Astrocyte of the cerebellum (primary cell): ENCODE measurements at regions not wholly inside any gene's neighbourhood (a gene's known extent, or its start where the extent isn't known, plus 50 kb on each side); places are given as distances from the start of the nearest gene placed in this dataset.

Experiments
- DNase-seq: peaks from one replicate; pipeline ENCODE4 v3.0.0-alpha.2; 2011; ENCODE audit warnings: low read depth
- H3K4me3 ChIP-seq: 2 replicates; pipeline ENCODE4 v1.5.1; 2011; ENCODE audit warnings: mild to moderate bottlenecking, low read depth, low read length, moderate library complexity
- in situ Hi-C: cut with HindIII; loops from 2 replicates; pipeline ENCODE4 v1.10.0; 2017; ENCODE audit warnings: low sequenced_read_pairs
- TF ChIP-seq, protein P1 (sequence below): IDR thresholded peaks from 2 replicates; pipeline ENCODE4 v1.5.1; 2012; ENCODE audit warnings: low read length, low read depth, moderate library complexity, mild to moderate bottlenecking; ENCODE audit errors: missing control alignments

DNA sequence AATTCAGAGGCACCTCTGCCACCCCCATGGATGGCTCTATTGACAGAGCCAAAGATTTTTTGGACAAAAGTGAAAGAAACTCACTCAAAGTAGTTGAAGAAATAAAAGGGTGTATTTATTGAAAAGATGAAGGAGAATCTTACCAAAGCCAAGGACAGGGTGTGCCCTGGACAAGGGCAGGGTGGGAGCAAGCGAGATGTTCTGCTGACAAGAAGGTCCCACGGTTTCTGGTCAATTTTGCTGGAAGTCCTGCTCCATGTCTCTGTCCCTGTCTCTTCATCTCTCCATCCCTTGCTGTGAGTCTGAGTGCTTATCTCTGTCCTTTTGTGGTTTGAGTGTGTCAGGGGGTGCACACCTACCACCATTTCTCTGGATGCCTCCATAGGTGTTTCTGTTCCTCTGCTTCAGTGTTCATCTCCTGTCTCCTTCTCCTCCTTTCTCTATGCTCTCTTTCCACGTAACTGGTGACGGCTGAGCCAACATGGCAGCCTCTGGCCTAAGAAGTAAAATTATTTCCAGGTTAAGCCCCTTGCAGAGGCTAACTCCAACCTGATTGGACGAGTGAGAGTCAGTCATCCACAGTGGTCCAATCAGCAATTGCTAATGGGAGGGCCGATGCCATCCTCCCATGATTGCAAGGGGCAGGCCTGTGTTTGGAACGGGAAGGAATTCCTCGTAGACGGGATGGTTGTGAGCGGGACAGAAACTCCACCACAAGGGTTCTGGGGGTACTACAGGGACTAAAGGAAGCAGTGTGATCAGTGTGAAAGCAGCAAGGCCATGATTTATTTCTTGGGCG is 502.1 kb upstream of the CDH4 start:
- DNase-seq = no peak
- in situ Hi-C loops = no loop called here
- TF ChIP-seq, protein P1, sequence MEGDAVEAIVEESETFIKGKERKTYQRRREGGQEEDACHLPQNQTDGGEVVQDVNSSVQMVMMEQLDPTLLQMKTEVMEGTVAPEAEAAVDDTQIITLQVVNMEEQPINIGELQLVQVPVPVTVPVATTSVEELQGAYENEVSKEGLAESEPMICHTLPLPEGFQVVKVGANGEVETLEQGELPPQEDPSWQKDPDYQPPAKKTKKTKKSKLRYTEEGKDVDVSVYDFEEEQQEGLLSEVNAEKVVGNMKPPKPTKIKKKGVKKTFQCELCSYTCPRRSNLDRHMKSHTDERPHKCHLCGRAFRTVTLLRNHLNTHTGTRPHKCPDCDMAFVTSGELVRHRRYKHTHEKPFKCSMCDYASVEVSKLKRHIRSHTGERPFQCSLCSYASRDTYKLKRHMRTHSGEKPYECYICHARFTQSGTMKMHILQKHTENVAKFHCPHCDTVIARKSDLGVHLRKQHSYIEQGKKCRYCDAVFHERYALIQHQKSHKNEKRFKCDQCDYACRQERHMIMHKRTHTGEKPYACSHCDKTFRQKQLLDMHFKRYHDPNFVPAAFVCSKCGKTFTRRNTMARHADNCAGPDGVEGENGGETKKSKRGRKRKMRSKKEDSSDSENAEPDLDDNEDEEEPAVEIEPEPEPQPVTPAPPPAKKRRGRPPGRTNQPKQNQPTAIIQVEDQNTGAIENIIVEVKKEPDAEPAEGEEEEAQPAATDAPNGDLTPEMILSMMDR = no peak
- H3K4me3 ChIP-seq = no peak overlapping the region

DNA sequence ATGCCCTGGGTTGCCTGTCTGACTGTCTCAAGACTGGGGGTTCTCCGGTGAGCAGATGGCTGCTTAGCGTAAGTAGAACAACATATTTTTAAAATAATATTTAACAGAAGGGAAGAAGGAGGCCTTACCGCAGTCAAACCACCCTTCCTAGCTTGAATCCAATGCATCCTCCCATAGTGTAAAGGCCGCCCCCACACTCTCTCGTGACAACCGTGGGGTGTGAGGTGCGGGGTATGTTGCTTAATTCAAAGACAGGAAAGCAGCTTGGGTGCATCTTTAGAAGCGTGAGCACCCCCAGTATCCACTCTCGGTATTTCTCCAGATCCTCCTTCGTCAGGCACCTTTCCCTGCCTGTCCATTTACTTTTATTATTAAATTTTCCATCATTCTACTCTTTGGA is 501.2 kb upstream of the CDH4 start:
- TF ChIP-seq, protein P1 = no peak
- no peak for DNase-seq
- in situ Hi-C loops = no loop called here
- H3K4me3 ChIP-seq = no peak overlapping the region

DNA sequence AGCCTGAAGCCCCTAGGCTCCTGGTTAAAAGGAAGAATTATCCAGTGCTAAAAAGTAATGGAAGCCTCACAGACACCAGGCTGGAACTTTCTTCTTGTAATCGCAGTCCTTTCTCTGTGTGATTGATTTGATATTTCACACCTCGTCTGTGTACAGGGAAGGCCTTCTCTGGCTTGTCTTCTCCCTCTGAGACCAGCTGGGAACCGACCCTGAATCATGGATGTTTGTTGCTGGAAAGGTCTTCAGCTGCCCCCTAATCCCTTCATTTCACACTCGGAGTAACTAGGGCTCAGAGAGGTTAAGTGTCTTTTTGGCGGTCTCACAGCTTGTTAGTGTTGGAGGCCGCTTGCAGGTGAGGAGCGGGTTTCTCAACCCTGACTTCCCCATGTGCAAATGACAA is 500.2 kb upstream of the CDH4 start:
- in situ Hi-C loops = no loop called here
- H3K4me3 ChIP-seq = no peak overlapping the region
- DNase-seq = no peak
- TF ChIP-seq, protein P1 = no peak

DNA sequence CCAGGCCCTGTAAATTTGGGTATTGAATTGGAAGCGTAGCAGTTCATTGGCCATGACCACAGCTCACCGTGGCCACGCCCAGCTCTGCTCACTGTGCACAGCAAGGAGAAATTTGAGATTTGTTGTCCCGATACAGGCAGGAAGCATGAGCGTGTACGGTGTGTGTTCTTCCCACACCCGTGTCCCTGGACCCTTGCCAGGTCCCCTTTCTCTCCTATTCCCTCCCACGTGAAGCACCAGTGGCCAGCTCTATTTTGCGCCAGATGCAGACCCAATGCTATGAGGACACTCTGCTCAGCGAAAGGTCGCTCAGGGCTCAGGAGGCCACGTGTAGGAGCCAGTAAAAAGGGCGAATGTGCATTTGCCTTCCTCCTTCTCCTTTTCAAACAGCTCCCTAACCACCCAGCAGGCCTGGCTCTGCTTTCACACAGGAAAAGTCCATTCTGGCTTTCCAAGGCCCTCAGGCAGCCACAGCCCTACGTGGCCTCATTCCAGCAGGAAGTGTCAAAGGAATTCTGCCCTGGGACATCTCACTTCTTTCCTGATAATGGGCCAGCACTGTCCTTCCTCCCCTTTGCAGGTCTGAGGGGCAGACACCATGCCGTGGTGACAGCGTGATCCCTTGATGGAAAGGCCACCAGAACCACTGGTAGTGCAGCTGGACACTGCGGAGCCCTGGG is 499.2 kb upstream of the CDH4 start:
- no peak overlapping the region for H3K4me3 ChIP-seq
- in situ Hi-C loops = no loop called here
- DNase-seq = no peak
- TF ChIP-seq, protein P1 = no peak

DNA sequence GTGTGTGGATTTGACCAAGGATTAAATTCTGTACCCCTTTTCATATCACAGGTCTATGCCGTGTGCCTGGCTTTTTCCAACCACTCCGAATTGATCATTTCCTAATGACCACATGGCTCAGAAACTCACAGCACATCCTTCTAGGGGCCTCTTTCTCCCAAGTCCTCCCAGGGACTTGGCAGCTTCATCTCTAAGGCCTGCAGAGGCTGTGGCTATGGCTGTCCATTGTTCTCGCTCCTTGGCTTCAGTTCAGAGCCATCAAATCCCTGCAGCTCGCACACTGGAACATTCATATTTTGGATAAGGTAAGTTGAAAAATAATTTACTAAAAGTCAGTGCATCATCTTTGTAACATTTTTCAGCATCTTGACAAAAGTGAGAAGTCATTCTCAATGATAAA is 497.2 kb upstream of the CDH4 start:
- no peak for DNase-seq
- TF ChIP-seq, protein P1 = no peak
- in situ Hi-C loops = no loop called here
- no peak overlapping the region for H3K4me3 ChIP-seq

DNA sequence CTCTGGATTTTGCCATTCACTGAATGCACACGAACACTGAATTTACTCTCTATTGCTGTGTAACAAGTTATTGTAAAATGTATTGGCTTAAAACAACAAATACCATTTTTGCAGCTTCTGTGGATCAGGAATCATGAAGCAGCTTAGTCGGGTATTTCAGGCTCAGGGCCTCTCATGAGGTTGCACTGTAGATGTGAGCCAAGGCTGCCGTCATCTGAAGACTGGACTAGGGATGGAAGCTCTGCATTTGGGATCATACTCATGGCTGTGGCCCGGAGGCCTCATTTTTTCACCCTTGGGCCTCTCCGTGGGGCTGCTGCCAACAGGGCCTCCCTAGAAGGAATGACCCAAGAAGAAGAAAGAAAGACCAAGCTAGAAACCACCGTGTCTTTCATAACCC is 492.4 kb upstream of the CDH4 start:
- no peak for DNase-seq
- in situ Hi-C loops = no loop called here
- TF ChIP-seq, protein P1 = no peak
- H3K4me3 ChIP-seq = no peak overlapping the region
